PC-9 (cell line): ENCODE measurements at regions not wholly inside any gene's neighbourhood (a gene's known extent, or its start where the extent isn't known, plus 50 kb on each side); places are given as distances from the start of the nearest gene placed in this dataset.

Source experiments
- EZH2 ChIP-seq: fragments of 200-600 bp; sonication (generic); IDR thresholded peaks from 2 replicates; pipeline ENCODE4 v1.8.0; 2017; ENCODE audit warnings: antibody characterized with exemption, low read depth
- TF ChIP-seq, protein P1 (sequence below): fragments of 200-600 bp; sonication (generic); conservative IDR thresholded peaks from 2 replicates; pipeline ENCODE4 v1.6.1; 2017; ENCODE audit warnings: mixed run types, antibody characterized with exemption, mild to moderate bottlenecking, moderate library complexity

DNA sequence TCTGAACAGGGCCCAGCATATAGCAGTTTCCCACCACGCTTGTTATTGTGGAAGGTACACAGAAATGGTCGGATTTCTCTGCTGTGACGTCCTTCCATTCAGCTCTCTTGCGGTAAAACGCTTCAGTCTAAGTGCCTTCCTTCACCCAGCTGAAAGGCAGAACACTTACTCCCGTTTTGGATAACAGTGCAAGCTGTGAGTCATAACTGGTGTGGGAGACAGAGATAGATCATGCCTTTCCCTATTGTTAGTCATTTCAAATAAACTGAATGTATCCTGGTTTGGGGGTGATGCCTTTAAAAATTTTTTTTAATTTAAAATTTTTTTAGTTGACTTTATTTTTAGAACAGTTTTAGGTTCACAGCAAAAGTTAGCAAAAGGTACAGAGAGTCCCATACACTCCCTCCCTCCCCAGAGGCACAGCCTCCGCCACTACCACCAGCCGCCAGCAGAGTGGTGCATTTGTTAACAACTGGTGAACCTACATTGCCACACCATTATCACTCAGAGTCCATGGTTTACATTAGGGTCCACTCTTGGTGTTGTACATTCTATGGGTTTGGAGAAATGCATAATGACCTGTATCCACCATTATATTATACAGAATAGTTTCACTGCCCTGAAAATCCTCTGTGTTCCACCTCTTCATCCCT lies 94.9 kb upstream of the NSMCE3 start:
- TF ChIP-seq, protein P1, sequence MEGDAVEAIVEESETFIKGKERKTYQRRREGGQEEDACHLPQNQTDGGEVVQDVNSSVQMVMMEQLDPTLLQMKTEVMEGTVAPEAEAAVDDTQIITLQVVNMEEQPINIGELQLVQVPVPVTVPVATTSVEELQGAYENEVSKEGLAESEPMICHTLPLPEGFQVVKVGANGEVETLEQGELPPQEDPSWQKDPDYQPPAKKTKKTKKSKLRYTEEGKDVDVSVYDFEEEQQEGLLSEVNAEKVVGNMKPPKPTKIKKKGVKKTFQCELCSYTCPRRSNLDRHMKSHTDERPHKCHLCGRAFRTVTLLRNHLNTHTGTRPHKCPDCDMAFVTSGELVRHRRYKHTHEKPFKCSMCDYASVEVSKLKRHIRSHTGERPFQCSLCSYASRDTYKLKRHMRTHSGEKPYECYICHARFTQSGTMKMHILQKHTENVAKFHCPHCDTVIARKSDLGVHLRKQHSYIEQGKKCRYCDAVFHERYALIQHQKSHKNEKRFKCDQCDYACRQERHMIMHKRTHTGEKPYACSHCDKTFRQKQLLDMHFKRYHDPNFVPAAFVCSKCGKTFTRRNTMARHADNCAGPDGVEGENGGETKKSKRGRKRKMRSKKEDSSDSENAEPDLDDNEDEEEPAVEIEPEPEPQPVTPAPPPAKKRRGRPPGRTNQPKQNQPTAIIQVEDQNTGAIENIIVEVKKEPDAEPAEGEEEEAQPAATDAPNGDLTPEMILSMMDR = no peak
- TF ChIP-seq EZH2 = no peak
